Smooth muscle cell (in vitro differentiated cells): ENCODE measurements at regions not wholly inside any gene's neighbourhood (a gene's known extent, or its start where the extent isn't known, plus 50 kb on each side); places are given as distances from the start of the nearest gene placed in this dataset.

Experiments used
- DNase-seq: peaks from one replicate; lab custom pipeline; 2025; ENCODE audit not compliant: unreplicated experiment; lab: John Stamatoyannopoulos, UW
- H2AFZ ChIP-seq: fragments of 200-600 bp; sonication (generic); 2 replicates; pipeline ENCODE4 v1.6.0; 2016; ENCODE audit warnings: antibody characterized with exemption, low read depth, mild to moderate bottlenecking
- H3F3A ChIP-seq: fragments of 200-600 bp; sonication (generic); 2 replicates; pipeline ENCODE4 v1.6.0; 2017; ENCODE audit warnings: antibody characterized with exemption, low read depth
- H3K27ac ChIP-seq: fragments of 200-600 bp; sonication (generic); 2 replicates; pipeline ENCODE4 v1.5.1; 2016; ENCODE audit warnings: low read depth, mild to moderate bottlenecking
- H3K27me3 ChIP-seq: fragments of 200-600 bp; sonication (generic); 2 replicates; pipeline ENCODE4 v1.6.1; 2016; ENCODE audit warnings: low read depth, mild to moderate bottlenecking
- H3K36me3 ChIP-seq: fragments of 200-600 bp; sonication (generic); 2 replicates; pipeline ENCODE4 v1.5.1; 2016; ENCODE audit warnings: low read depth
- H3K4me1 ChIP-seq: fragments of 200-600 bp; sonication (generic); 2 replicates; pipeline ENCODE4 v1.5.1; 2016; ENCODE audit warnings: low read depth
- H3K4me2 ChIP-seq: fragments of 200-600 bp; sonication (generic); 2 replicates; pipeline ENCODE4 v1.6.0; 2016; ENCODE audit warnings: mild to moderate bottlenecking
- H3K4me3 ChIP-seq: fragments of 200-600 bp; sonication (generic); 2 replicates; pipeline ENCODE4 v1.5.1; 2016; ENCODE audit warnings: mild to moderate bottlenecking
- H3K79me2 ChIP-seq: fragments of 200-600 bp; sonication (generic); 2 replicates; pipeline ENCODE4 v1.6.0; 2016; ENCODE audit warnings: low read depth, mild to moderate bottlenecking
- H3K9ac ChIP-seq: fragments of 200-600 bp; sonication (generic); 2 replicates; pipeline ENCODE4 v1.6.0; 2016; ENCODE audit warnings: low read depth
- H3K9me3 ChIP-seq: fragments of 200-600 bp; sonication (generic); replicated peaks from 2 replicates; pipeline ENCODE4 v1.5.1; 2016; ENCODE audit warnings: low read depth
- H4K20me1 ChIP-seq: fragments of 200-600 bp; sonication (generic); 2 replicates; pipeline ENCODE4 v1.6.0; 2016; ENCODE audit warnings: low read depth
- WGBS: methylation state at CpG from one replicate; pipeline ENCODE4 v1.1.7; 2016; ENCODE audit warnings: low lambda C conversion rate; 5-methylcytosine and 5-hydroxymethylcytosine counted together
- TF ChIP-seq, protein P1 (sequence below): fragments of 200-600 bp; sonication (generic); IDR thresholded peaks from 2 replicates; pipeline ENCODE4 v1.5.1; 2017; ENCODE audit warnings: borderline replicate concordance, mild to moderate bottlenecking, antibody characterized with exemption; ENCODE audit not compliant: insufficient read depth, poor library complexity, severe bottlenecking

DNA sequence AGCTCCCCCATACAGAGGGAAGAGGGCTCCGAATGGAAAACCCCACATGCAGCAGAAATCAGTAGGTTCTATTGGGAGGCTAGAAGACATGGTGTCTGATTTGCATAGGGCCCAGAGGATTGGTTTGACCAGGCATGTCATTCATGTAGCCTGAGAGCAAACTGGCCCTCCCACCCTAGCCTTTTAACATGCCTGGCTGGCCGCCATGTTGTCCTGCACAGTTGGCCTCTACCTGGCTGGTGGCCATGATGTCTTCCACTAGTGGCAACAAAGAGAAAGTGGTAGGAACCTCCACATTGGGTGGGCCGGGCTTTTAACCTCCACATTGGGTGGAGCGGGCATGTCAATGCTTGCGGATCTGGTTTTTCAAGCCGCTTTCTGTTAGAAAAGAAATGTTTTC lies 312.1 kb downstream of the TAFA4 start:
- no peak overlapping the region for H3K27ac ChIP-seq
- no peak overlapping the region for H3K9ac ChIP-seq
- no peak overlapping the region for H2AFZ ChIP-seq
- no peaks in the 10 kb centered on the region for H3K4me1 ChIP-seq
- H3K36me3 ChIP-seq = no peaks in the 10 kb centered on the region
- TF ChIP-seq, protein P1, sequence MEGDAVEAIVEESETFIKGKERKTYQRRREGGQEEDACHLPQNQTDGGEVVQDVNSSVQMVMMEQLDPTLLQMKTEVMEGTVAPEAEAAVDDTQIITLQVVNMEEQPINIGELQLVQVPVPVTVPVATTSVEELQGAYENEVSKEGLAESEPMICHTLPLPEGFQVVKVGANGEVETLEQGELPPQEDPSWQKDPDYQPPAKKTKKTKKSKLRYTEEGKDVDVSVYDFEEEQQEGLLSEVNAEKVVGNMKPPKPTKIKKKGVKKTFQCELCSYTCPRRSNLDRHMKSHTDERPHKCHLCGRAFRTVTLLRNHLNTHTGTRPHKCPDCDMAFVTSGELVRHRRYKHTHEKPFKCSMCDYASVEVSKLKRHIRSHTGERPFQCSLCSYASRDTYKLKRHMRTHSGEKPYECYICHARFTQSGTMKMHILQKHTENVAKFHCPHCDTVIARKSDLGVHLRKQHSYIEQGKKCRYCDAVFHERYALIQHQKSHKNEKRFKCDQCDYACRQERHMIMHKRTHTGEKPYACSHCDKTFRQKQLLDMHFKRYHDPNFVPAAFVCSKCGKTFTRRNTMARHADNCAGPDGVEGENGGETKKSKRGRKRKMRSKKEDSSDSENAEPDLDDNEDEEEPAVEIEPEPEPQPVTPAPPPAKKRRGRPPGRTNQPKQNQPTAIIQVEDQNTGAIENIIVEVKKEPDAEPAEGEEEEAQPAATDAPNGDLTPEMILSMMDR = no peak
- H3K9me3 ChIP-seq = no peaks in the 10 kb centered on the region
- no peaks in the 10 kb centered on the region for H3F3A ChIP-seq
- no peaks in the 10 kb centered on the region for H3K27me3 ChIP-seq
- no peaks in the 10 kb centered on the region for H4K20me1 ChIP-seq
- no peaks in the 10 kb centered on the region for H3K79me2 ChIP-seq
- over 99% methylated on average over 6 of the region's 6 CpGs for WGBS
- H3K4me3 ChIP-seq = no peak overlapping the region
- H3K4me2 ChIP-seq = no peak overlapping the region
- DNase-seq = no peak

DNA sequence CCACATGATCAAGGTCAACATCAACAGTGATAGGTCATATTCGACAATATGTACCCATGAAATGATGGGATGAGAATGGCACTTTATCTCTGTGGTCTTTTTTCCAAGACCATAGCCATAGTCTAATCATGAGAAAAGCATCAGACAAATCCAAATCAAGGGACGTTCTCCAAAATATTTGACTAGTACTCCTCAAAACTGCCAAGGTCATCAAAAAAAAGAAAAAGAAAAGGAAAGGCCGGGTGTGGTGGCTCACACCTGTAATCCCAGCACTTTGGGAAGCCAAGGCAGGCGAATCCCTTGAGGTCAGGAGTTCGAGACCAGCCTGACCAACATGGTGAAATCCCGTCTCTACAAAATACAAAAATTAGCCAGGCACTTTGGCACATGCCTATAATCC lies 318.3 kb downstream of the TAFA4 start:
- Histone ChIP-seq H4K20me1 (no peaks in the 10 kb centered on the region), H2AFZ (no peak overlapping the region), H3K9ac (no peak overlapping the region), H3K79me2 (no peaks in the 10 kb centered on the region), H3K4me3 (no peak overlapping the region), H3K36me3 (no peaks in the 10 kb centered on the region), H3F3A (no peaks in the 10 kb centered on the region), H3K27ac (no peak overlapping the region), H3K9me3 (no peaks in the 10 kb centered on the region), H3K27me3 (no peaks in the 10 kb centered on the region), H3K4me1 (no peaks in the 10 kb centered on the region), H3K4me2 (no peak overlapping the region)
- 98% methylated on average over 6 of the region's 6 CpGs for WGBS
- TF ChIP-seq, protein P1 = no peak
- DNase-seq = no peak

DNA sequence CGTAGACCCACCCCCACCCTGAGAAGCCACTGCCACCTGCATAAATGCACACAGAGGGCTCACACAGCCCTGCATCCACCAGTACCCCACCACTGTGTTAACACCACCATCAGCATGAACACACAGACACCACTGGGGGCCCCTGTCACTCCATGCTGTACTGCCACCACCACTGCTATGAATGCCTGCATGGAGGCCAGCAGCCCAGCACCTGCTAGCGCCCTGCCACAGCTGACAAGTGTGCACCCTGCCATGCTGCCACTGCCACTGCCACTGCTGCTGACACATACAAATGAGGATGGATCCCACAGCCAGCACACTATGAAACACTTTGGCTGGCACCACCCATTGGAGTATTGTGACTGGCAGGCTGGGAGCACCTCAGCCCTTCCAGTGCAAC lies 361.0 kb downstream of the TAFA4 start:
- Histone ChIP-seq H3K79me2 (no peaks in the 10 kb centered on the region), H3K4me1 (no peaks in the 10 kb centered on the region), H3F3A (no peaks in the 10 kb centered on the region), H3K4me3 (no peak overlapping the region), H3K9me3 (no peaks in the 10 kb centered on the region), H3K9ac (no peak overlapping the region), H4K20me1 (no peaks in the 10 kb centered on the region), H3K4me2 (no peak overlapping the region), H2AFZ (no peak overlapping the region), H3K27ac (no peak overlapping the region), H3K36me3 (peaks cover 6% of the 10 kb centered on the region), H3K27me3 (no peaks in the 10 kb centered on the region)
- TF ChIP-seq, protein P1 = no peak
- WGBS = 92% methylated on average over 2 of the region's 2 CpGs
- DNase-seq = no peak

DNA sequence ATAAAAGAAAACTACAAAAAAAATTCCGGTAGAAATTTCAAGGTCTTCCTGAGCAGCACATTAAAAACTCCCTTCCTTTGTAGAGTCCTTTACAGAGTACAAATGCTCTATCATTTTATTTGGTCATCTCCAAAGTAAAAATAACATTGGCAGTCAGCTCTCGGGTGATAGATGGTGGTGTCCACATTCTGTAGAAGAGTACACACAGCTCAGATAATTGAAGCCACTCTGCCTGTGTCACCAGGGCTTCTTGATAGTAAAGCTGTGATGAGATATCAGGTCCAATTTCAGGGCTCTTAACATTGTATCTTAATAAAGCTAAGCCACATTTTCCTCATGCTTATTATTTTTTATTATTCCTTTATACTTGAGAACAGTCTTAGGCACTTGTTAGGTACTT lies 371.6 kb downstream of the TAFA4 start:
- TF ChIP-seq, protein P1 = no peak
- H3K9me3 ChIP-seq = no peaks in the 10 kb centered on the region
- H3K27ac ChIP-seq = no peak overlapping the region
- H3K4me1 ChIP-seq = no peaks in the 10 kb centered on the region
- WGBS = 96% methylated on average over 2 of the region's 2 CpGs
- no peaks in the 10 kb centered on the region for H4K20me1 ChIP-seq
- no peak overlapping the region for H2AFZ ChIP-seq
- H3K4me3 ChIP-seq = no peak overlapping the region
- no peaks in the 10 kb centered on the region for H3F3A ChIP-seq
- H3K36me3 ChIP-seq = no peaks in the 10 kb centered on the region
- H3K79me2 ChIP-seq = no peaks in the 10 kb centered on the region
- DNase-seq = no peak
- H3K4me2 ChIP-seq = no peak overlapping the region
- H3K9ac ChIP-seq = no peak overlapping the region
- no peaks in the 10 kb centered on the region for H3K27me3 ChIP-seq
